ENCODE measurements at regions not wholly inside any gene's neighbourhood (a gene's known extent, or its start where the extent isn't known, plus 50 kb on each side); places are given as distances from the start of the nearest gene placed in this dataset.

DNA sequence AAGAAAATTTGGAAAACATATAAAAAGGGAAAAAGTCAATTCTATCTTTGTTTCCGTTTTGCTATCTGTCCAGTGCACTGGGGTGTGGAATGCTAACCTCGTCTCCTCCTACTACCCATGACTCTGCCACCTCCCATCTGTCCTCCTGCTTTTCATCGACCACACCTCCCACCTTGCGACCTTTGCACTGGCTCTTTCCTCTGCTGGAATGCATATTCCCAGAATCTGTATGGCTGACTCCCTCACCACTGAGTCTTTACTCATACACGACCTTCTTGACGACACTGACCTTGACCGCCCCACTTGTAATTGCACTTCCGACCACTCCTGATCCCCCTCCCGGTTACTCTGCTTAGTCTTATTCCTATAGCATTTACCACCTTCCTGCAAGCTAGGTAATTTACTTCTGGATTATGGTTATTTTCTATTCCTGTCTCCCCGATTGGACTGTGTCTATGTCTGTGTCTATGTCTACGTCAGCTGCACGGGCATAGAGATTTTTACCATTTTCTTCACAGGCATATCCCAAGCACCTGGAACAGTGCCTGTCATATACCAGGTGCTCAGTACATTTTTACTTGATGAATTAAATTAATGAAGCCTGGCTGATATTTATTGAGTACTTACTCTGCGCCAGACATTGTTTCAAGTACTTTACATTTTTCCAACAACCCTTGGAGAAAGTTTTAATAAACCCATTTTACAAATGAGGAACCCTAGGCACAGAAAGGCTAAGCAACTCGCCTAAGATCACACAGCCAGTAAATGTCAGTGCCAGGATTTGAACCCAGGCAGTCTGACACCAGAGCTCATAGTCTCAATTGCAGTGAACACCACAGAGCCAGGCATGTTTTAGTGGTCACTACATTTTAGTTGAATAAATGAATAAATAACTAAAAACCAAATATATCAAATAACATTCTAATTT lies 54.0 kb upstream of the SLC22A11 start:
- no peak for DNase-seq (ENCODE audit: low spot score)

- no peak for DNase-seq (ENCODE audit: low spot score)
These were observed 53.1 kb upstream of the SLC22A11 start for GRCh38 chr11:64502634-64503033.

DNA sequence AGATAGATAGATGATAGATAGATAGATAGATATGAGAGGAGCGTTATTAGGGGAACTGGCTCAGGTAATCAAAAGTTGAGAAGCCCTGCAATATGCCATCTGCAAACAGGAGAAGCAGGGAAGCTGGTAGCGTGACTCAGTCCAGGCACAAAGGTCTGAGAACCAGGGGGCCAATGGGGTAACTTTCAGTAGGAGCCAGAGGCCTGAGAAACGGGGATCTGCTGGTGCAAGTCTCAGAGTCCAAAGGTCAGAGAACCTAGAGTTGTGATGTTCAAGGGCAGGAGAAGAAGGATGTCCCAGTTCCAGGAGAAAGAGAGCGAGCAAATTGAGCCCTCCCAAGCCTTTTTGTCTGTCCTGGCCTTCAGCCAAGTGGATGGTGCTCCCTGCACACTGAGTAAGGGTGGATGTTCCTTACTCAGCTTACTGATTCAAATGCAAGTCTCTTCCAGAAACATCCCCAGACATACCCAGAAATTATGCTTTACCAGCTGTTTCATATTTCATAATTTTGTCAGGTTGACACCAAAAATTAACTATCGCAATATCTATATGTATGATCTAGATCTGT lies 52.5 kb upstream of the SLC22A11 start:
- DNase-seq (ENCODE audit: low spot score): no peak

- no peak for DNase-seq (ENCODE audit: low spot score)
These were observed 50.7 kb upstream of the SLC22A11 start for GRCh38 chr11:64504999-64505398.
